ENCODE measurements at regions not wholly inside any gene's neighbourhood (a gene's known extent, or its start where the extent isn't known, plus 50 kb on each side); places are given as distances from the start of the nearest gene placed in this dataset.

DNA sequence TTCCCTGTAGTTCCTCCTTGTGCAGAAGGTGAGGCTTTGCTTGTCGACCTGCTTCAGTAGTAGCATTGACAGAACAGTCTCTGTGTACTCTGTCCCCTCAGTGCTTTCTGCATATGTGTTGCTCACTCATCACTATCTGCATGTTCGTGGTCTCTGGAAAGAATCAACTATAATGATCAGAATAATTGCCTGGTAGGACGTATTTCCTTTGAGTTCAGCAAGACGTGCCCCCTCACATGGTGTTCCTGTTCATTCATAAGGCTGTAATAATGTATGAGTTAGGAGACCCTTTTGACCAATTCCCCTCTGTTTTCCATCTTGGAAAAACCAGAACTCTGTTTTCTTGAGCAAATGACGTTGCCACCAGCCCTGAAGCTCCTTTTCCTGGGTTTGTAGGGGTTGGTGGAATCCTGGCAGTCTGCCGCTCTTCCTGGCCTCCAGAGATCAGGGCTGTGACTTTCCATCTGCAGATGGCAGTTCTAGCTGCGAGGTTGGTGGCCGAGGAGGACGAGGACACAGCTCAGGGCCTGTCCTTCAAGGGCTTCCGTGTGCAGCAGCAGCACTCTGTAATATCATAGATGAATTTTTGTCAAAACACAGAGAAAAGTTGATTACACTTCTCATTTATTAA is 61.9 kb downstream of the EXOSC2 start:
- no peak overlapping the region for H3K4me3 ChIP-seq
- peak overlapping the region in 4 of 21 experiments; percentile 0 to 24 (median 16) for H3K27ac ChIP-seq

DNA sequence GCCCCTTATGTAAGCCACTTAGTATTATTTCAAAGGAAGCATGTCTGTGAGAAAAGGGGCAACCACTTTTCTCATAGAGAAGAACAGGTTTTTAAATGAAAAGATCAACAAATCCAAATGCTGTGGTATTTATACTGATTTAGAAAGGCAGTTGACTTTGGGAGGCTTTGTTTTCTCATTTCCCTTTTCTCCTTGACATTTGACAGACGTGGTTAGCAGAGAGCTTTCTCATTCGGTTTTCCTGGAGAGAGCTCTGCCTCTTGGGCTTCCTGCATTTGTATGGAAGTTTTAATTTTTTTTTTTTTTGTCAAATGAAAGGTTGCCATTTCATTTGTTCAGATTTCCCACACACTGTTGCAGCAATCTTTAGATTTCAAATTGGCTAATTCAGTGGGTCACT is 62.5 kb downstream of the EXOSC2 start:
- Histone ChIP-seq H3K4me3 (no peak overlapping the region), H3K27ac (peak overlapping the region in 5 of 21 experiments; percentile 0 to 24 (median 12))

DNA sequence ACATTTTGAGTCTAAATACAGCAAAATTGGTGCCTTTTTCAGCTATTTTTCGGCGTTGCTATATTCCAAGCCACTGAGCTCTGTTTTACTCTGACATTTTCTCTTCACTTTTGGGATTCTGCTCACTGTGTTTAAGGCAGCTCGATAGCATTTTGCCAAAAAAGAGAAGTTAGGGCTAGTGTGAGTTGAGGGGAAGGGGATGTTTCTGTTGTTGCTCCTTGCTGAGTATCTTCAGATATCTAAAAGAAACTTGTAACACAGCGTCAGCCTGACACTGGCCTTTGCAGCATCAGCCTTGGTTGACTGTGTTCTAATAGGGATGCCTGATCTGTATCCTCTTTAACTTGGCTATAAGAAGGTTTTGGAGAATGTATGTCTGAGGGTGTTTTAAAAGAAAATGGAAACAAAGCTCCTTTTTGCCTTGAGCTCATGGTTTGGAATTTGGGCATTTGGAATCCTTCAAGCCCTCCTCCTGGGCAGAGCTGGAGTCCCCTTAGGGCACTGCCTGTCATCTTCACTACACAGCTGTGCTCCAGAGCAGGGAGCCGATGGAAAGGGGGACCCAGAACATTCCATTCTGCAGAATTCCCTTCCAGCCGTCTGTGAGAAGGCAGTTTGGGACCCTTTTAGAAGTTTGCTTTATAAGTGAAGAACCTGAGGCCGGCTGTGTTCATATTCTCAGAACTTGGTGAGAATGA is 63.0 kb downstream of the EXOSC2 start:
- peak overlapping the region in 4 of 21 experiments; percentile 12 to 24 (median 20) for H3K27ac ChIP-seq
- H3K4me3 ChIP-seq: no peak overlapping the region

DNA sequence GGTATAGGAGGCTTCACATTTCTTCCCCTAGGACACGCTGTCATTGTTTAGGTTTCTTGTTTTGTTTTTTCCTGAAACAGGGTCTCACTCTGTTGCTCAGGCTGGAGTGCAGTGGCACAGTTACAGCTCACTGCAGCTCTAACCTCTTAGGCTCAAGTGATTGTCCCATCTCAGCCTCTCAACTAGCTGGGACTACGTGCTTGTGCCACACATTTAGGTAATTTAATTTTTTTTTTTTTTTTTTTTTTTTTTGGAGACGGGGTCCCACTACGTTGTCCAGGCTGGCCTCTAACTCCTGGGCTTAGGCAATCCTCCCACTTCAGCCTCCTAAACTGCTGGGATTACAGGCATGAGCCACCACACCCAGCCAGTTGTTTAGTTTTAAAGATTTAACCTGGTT is 66.2 kb downstream of the EXOSC2 start:
- Histone ChIP-seq H3K27ac (no peak overlapping the region), H3K4me3 (no peak overlapping the region)

DNA sequence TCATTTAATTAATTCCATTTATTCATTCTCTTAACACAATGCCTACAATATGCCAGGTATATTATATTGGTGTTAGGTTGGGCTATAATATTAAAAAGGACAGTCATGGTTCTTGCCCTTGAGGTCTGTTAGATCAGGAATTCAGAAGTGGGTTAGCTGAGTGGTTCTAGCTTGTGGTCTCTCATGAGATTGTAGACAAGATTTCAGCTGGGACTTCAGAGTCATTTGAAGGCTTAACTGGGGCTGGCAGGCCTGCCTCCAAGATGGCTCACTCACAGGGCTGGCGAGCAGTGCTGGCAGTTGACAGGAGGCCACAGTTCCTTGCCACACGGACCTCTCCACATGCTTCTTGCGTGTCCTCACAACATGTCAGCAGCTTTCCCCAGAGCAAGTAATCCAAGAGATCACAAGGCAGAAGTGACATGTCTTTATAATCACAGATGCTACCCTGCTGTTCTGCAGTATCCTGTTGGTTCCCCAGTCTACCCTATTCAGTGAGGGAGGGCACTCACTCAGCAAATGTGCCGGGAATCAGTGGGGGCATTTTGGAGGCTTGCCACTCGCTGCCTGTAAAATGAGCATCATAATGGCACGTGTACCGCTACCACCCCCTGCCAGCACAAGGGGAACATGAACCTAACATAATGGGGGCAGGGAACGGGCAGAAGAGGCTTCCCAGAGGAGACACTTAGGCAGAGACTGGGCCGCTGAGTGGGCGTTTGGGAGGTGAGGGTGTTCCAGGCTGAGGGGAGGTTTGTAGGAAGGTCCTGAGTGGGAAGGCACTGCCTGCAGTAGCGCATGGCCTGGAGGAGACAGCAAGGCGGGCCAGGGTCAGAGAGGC is 70.0 kb downstream of the EXOSC2 start:
- no peak overlapping the region for H3K4me3 ChIP-seq
- H3K27ac ChIP-seq: no peak overlapping the region

DNA sequence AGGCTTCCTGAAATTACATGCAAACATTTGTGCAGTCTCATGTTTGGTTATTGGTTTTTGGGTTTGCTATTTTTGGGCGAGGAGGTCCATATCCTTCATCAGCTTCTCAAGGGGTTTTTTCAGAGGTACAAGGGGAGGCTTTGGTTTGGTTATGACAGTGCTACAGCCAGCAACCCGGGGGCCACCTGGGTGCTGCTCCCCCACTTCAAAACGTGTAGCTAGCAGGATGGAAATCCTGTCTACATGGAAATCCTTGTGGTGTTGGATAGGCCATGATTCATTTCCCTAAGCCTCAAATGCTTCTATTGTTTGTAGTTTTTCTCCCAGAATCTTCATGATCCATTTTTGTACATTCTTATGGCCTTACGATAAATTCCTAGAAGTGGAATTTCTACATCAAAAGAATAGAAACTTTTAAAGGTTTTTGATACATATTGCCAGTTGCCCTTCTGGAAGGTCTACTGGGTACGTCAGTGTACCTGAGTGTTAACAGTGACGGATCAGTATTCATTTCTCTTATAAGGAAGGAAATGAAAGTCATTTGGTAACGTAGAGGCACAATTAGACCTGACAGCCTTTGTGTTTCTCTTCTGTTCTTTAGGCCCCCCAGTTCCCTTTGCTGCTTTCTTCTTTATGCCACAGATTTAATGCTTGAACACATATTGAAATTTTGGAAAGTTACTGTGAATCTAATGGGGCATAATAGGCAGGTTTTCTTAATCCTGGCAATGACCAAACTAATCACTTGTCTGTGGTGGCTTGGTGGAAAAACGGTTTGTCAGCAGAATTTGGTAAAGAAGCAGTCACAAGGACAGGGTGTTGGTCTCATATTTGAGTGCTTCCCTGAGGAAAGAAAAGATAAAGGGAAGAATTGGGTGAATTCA is 69.7 kb upstream of the ABL1 start:
- Histone ChIP-seq H3K27ac (peak overlapping the region in 11 of 21 experiments; percentile 0 to 73 (median 43)), H3K4me3 (no peak overlapping the region)

DNA sequence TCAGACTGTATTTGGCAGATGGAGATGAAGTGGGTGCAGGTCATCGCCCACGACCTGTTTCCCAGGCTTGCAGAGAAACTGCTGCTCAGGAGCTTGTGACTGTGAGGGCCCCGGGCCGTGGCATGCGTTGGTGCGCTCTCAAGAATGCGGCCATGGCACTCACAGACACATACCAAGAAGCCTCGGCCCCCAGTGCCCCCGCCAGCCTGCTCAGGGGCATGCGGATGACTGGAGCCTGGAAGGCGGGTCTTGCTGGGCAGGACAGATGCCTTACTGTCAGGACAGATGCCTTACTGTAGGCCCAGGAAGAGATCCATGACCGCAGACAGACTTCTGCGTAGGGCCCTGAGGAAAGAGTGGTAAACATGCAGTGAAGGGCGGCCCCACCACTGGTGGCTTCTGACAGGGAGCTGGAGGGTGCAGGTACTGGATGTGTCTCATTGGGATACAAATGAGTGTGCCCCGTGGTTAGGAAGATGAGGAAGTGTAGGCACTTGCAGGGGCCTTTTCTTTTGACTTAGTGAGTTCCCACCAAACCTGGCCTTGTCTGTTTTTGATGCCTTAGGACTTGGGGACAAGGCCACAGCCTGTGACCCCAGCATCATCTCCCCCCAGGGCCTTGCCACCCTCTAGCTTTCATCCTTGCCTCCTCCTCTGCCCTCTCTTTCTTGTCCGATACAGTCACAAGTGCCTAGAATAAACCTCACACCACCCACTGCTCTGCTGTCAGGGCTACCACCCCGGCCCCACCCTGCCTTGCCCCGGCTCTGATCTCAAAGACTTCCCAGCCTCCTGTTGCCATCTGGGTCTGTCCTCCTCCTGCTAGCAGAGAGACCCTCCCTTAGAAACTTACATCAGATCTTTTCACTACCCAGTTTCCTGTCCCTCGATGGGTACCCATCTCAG is 68.8 kb upstream of the ABL1 start:
- Histone ChIP-seq H3K4me3 (no peak overlapping the region), H3K27ac (peak overlapping the region in 14 of 21 experiments; percentile 0 to 73 (median 33))

DNA sequence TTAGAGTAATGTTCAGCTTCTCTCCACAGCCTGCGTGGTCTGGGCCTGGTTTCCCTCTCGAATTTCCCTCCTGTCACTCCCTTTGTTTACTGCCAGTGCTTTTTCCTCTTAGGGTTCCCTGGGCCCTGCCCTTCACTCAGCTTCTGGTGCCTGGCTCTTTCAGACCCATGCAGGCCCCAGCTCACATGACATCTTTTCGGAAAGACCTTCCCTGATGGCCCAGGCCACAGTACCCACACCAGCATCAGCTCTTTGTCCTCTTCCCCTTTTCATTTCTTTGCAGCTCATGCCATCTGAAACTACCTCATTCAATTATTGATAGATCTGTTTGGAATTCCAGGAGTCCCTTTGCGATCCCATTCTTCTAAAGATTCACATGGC is 68.1 kb upstream of the ABL1 start:
- no peak overlapping the region for H3K4me3 ChIP-seq
- H3K27ac ChIP-seq: peak overlapping the region in 14 of 21 experiments; percentile 1 to 73 (median 32)

DNA sequence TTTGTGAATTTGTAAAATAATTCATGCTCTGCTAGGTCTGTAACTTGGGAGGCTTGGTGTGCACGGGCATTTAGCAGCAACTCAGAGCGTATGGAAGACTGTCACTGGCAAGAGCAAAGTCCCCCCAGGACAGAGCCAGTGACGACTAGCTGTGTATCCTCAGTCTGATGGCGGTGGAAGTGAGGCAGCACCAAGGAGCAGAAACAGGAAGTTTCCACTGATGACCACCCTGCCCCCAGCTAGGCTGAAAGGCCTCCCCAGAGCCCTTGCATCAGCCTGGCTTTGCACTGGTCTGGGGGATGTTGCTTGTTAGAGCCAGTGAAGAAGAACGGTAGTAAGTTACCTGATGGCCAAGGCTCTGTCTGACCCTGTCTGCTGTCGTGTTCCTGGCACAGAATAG is 66.8 kb upstream of the ABL1 start:
- Histone ChIP-seq H3K4me3 (no peak overlapping the region), H3K27ac (no peak overlapping the region)

DNA sequence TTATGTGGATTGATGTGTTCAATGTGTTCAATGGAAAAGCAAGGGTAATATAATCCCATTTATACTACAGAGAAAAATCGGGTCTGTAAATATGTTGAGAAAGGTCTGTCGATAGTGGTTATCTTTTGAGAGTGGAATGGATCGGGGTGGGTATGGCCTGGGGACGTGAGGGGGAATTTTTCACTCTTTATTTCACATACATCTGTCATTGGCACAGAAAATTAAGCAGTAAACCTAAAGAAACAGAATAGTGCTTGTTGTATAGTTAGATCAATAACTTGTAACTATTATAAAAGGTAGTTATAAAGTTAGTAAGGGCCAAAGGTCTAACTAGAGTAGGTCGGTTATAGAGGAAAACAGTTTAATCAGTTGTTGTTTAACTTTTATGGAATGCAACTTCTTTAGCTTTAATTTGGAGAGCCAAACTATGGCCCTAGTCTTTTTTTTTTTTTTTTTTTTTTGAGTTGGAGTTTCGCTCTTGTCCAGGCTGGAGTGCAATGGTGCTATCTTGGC is 66.1 kb upstream of the ABL1 start:
- Histone ChIP-seq H3K4me3 (no peak overlapping the region), H3K27ac (no peak overlapping the region)

DNA sequence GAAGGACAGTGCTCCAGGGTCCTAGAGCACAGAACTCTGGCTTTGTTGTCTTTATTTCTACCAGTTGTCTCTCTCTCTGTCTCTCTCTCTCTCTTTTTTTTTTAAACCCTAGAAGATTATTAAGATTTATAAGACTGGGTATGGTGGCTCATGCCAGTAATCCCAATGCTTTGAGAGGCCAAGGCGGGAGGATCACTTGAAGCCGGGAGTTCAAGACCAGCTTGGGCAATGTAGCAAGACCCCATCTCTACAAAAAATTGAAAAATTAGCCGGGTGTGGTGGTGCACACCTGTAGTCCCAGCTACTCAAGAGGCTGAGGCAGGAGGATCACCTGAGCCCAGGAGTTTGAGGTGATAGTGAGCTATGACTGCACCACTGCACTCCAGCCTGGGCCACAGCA is 65.0 kb upstream of the ABL1 start:
- Histone ChIP-seq H3K4me3 (no peak overlapping the region), H3K27ac (no peak overlapping the region)

DNA sequence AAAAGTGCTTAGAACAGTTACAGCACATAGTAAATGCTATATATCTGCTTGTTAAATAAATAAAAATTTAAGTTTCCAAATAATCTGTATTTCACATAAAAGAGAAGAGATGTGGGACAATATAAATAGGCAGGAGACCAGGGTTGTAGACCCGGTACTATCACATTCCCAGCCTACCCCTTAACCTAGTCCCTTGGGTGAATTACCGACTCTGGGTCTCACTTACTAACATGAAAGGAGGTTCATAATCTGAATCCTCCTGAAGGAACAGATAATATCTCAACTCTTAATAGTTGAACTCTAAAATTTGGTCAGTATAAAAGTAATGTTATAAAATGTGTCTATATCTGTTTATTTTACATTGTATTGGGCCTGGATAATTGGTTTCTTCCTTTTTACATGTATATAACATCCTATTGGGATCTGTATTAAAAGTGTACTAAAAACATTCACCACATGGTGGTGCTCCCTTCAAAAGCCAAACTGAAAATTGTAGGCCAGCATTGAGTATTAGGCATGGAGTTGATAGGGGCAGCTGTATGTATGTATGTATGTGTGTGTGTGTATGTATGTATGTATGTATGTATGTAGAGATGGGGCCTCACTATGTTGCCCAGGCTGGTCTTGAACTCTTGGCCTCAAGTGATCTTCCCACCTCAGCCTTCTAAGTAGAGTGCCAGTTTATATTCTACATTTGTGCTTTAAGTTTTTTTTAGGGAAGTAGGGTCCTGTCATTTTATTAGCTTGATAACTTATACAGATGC is 64.2 kb upstream of the ABL1 start:
- Histone ChIP-seq H3K4me3 (no peak overlapping the region), H3K27ac (no peak overlapping the region)

DNA sequence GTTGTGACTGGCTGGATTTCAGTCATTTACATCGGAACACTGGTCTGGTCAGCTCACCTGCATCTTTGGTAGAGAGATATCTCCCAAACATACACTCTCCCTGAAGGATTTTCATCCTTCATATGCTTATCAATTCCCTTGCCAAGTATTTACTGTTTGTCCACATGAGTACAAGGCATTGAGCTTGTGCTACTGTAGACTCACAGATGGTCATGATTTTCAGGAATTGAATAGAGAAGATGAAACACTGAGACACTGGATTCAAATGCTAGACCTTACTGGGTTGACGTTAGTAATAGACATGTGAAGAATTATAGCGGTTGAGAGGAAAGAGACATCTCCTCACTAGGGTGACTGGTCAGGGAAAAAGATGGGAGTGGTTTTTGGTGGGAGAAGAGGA is 62.9 kb upstream of the ABL1 start:
- no peak overlapping the region for H3K4me3 ChIP-seq
- no peak overlapping the region for H3K27ac ChIP-seq

DNA sequence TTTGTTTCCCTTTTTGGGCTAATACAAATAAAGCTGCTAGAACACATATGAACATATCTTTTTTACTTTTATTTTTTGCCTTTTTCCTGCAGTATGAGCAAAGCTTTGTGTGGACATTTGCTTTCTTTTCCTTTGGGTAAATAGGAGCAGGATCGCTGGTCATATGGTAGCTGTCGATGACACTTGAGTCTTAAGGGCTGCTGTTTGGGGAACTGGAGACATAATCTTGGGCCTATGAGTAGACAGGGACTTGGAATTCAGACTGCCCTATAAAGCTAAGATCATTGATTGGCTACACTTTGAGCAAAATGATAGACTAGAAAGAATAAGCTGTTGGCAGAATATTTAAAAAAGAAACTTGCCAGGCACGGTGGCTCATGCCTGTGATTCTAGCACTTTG is 60.9 kb upstream of the ABL1 start:
- H3K27ac ChIP-seq: no peak overlapping the region
- H3K4me3 ChIP-seq: no peak overlapping the region

DNA sequence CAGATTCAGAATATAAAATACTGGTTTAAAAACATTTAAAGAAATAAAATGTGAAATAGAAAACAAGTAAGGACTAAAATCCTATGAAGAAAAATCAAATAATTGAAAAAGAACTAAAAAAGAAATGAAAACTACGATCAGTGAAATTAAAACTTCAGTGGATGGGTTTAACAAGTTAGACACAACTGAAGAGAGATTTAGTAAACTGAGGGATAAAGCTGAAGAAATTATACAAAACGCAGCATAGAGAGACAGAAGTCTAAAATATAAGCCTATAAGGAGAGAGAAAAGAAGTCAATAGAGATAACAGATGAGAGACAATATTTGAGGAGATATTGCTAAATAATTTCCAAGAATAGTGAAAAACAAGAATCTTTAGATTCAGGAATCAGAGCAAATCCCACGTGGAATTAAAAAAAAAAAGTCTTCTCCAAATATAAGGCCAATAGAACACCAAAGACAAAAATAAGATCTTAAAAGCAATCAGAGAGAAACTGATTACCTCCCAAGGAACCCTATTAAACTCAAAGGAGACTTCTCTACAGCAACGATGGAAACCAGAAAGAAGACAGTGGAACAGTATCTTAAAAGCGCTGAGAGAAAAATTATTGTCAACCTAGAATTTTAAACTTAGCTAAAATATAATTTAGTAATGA is 59.6 kb upstream of the ABL1 start:
- no peak overlapping the region for H3K27ac ChIP-seq
- no peak overlapping the region for H3K4me3 ChIP-seq

DNA sequence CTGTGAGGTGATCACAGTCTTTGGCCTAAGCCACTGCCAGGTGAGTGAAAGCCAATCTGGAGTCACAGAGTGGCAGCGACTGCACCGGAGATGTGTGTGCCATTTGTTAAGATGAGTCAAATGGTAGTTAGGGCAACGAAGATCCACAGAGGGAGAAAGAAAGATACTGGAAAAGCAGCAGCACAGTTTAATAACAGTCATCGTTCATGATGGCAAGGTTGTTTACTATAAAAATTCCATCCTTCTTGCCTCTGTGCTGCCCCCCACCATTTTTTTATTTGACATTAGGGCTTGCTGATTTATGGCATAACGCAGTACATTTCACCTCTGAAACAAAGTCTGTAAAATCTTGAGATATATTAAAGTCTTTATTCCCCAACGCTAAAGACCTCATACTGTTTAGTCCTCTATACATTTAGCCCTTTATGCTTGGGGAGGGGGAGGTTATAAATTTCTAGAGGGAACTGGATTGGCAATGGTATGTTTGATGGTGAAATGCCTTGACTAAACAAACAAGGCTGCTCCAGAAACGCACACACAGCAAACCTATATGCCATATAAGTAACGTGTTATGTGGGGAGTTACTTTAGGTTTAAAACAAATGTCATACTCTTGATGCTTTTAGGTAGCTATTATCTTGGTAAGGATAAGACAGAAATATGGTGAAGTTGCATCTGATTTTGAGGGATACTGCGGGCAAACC is 55.8 kb upstream of the ABL1 start:
- peak overlapping the region in 4 of 21 experiments; percentile 24 to 72 (median 68) for H3K27ac ChIP-seq

DNA sequence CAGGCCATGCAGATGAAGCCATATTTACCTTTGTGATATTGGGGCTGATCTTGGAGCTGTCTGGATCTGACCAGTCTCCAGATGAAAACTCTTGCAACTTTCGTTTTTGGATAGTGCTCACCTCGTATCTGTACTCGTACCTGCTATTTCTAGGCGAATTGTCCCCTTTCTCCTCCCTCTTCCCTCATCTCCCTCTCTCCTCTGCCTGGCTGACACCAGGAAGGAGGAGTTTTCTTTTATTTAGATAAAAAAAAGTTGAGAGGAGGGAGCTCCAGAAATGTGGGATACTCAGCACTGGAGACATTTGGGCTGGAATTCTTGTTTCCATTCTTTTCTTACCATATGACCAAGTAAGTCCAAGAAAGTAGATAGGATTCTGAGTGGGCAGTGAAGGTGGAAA is 54.6 kb upstream of the ABL1 start:
- peak overlapping the region in 20 of 21 experiments; percentile 9 to 83 (median 62) for H3K27ac ChIP-seq
- H3K4me3 ChIP-seq: peak overlapping the region in 2 of 7 experiments; percentile 4 to 10

More for the DNA sequence above, 55.8 kb upstream of the ABL1 start:
- H3K4me3 ChIP-seq: no peak overlapping the region
